Erythroblast (primary cell): ENCODE measurements at regions not wholly inside any gene's neighbourhood (a gene's known extent, or its start where the extent isn't known, plus 50 kb on each side); places are given as distances from the start of the nearest gene placed in this dataset.

Source experiments
- GATA1 ChIP-seq: IDR thresholded peaks from 2 replicates; pipeline ENCODE4 v1.6.1; 2011; ENCODE audit warnings: low read depth, mild to moderate bottlenecking, control low read depth, low read length, moderate library complexity
- POLR2A ChIP-seq: IDR thresholded peaks from 2 replicates; pipeline ENCODE4 v1.6.1; 2011; ENCODE audit warnings: mild to moderate bottlenecking, low read length

DNA sequence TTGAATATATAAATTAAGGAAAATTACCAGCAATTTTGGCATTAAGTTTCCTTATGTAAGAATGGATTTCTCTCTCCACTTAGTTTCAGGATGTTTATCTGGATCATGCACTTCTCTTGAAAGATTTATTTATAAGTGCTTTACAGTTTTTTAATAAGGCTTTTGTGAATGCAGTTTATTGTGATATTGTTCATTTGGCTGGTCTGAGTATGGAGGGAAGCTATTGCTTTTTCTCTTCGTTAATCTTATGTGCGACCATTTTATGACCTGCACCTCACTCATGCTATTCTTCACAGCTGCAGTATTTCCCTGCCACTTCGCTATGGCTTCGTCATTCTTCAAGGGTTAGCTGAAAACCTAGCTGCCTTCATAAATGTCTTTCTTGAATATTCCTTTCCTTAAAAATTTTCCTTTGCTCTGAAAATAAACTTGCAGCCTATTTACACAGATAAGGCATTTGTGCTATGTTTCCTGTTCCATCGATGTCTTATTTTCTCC, 233.4 kb downstream of the SOCS6 start:
- TF ChIP-seq POLR2A (no peak), GATA1 (no peak)
